ENCODE measurements at regions not wholly inside any gene's neighbourhood (a gene's known extent, or its start where the extent isn't known, plus 50 kb on each side); places are given as distances from the start of the nearest gene placed in this dataset.

GRCh38 chr17:77774182-77774581, 184.3 kb upstream of the TNRC6C start:
- TF ChIP-seq, protein P1, sequence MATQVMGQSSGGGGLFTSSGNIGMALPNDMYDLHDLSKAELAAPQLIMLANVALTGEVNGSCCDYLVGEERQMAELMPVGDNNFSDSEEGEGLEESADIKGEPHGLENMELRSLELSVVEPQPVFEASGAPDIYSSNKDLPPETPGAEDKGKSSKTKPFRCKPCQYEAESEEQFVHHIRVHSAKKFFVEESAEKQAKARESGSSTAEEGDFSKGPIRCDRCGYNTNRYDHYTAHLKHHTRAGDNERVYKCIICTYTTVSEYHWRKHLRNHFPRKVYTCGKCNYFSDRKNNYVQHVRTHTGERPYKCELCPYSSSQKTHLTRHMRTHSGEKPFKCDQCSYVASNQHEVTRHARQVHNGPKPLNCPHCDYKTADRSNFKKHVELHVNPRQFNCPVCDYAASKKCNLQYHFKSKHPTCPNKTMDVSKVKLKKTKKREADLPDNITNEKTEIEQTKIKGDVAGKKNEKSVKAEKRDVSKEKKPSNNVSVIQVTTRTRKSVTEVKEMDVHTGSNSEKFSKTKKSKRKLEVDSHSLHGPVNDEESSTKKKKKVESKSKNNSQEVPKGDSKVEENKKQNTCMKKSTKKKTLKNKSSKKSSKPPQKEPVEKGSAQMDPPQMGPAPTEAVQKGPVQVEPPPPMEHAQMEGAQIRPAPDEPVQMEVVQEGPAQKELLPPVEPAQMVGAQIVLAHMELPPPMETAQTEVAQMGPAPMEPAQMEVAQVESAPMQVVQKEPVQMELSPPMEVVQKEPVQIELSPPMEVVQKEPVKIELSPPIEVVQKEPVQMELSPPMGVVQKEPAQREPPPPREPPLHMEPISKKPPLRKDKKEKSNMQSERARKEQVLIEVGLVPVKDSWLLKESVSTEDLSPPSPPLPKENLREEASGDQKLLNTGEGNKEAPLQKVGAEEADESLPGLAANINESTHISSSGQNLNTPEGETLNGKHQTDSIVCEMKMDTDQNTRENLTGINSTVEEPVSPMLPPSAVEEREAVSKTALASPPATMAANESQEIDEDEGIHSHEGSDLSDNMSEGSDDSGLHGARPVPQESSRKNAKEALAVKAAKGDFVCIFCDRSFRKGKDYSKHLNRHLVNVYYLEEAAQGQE (IDR thresholded peaks at IDR 0.05; ENCODE audit: insufficient read depth in 1 of 2, low read depth in 2 of 2, low read length in 2 of 2) = no peak
- no peak for TF ChIP-seq POLR2AphosphoS5 (IDR thresholded peaks at IDR 0.05; ENCODE audit: low read depth, low read length)

Data from PFSK-1 (cell line).